Tibial artery (tissue), 4 donors: ENCODE measurements at regions not wholly inside any gene's neighbourhood (a gene's known extent, or its start where the extent isn't known, plus 50 kb on each side); places are given as distances from the start of the nearest gene placed in this dataset.

Experiments
- DNase-seq, 2 donors: peaks; one replicate each; pipeline ENCODE4 v3.0.0-alpha.2; 2019
- H3K27ac ChIP-seq, 2 donors: fragments of 200-600 bp; sonication (generic) in 1 of 2; 1 replicate in 1 of 2; 2 replicates in 1 of 2; pipeline ENCODE4 v1.5.1; 2018 to 2019; ENCODE audit warnings: mild to moderate bottlenecking in 1 of 2
- H3K27me3 ChIP-seq, 2 donors: fragments of 200-600 bp; sonication (generic) in 1 of 2; one replicate each; pipeline versions ENCODE4 v1.5.1 to v1.6.0; 2016 to 2019
- H3K36me3 ChIP-seq, 3 donors: fragments of 200-600 bp; sonication (generic) in 2 of 3; one replicate each; pipeline ENCODE4 v1.5.1; 2016 to 2019; ENCODE audit warnings: mild to moderate bottlenecking in 2 of 3
- H3K4me1 ChIP-seq, 4 donors: fragments of 200-600 bp; sonication (generic) in 2 of 4; 1 replicate in 3 of 4; 2 replicates in 1 of 4; pipeline ENCODE4 v1.5.1; 2016 to 2019
- H3K4me3 ChIP-seq, 2 donors: fragments of 200-600 bp; sonication (generic) in 1 of 2; 1 replicate in 1 of 2; 2 replicates in 1 of 2; pipeline ENCODE4 v1.5.1; 2018 to 2019; ENCODE audit warnings: mild to moderate bottlenecking in 2 of 2
- H3K9me3 ChIP-seq, 3 donors: fragments of 200-600 bp; sonication (generic) in 1 of 3; one replicate each; pipeline ENCODE4 v1.5.1; 2016 to 2019
- intact Hi-C: fragments of 100-400 bp; cut with DNase I; formaldehyde crosslinking; loops from one replicate; pipeline ENCODE4 v1.15.0; 2023; ENCODE audit warnings: low total_unique reads
- TF ChIP-seq, protein P1 (sequence below), 2 experiments: fragments of 200-600 bp in 1 of 2; fragments of 450-650 bp in 1 of 2; IDR thresholded peaks; one replicate each; pipeline ENCODE4 v1.5.1; 2017 to 2019; ENCODE audit warnings: antibody characterized with exemption in 2 of 2, mild to moderate bottlenecking in 1 of 2, moderate library complexity in 1 of 2

- no peaks in the 10 kb centered on the region for H3K4me1 ChIP-seq
- intact Hi-C loops, result no loop called here
- no peak for DNase-seq
- no peak overlapping the region for H3K27ac ChIP-seq
- H3K27me3 ChIP-seq, result no peaks in the 10 kb centered on the region
- no peaks in the 10 kb centered on the region for H3K36me3 ChIP-seq
- H3K4me3 ChIP-seq, result no peak overlapping the region
- no peaks in the 10 kb centered on the region for H3K9me3 ChIP-seq
- TF ChIP-seq, protein P1, sequence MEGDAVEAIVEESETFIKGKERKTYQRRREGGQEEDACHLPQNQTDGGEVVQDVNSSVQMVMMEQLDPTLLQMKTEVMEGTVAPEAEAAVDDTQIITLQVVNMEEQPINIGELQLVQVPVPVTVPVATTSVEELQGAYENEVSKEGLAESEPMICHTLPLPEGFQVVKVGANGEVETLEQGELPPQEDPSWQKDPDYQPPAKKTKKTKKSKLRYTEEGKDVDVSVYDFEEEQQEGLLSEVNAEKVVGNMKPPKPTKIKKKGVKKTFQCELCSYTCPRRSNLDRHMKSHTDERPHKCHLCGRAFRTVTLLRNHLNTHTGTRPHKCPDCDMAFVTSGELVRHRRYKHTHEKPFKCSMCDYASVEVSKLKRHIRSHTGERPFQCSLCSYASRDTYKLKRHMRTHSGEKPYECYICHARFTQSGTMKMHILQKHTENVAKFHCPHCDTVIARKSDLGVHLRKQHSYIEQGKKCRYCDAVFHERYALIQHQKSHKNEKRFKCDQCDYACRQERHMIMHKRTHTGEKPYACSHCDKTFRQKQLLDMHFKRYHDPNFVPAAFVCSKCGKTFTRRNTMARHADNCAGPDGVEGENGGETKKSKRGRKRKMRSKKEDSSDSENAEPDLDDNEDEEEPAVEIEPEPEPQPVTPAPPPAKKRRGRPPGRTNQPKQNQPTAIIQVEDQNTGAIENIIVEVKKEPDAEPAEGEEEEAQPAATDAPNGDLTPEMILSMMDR (IDR thresholded peaks at IDR 0.05), result no peak
Measured at GRCh38 chr16:58931436-58931835, 197.3 kb upstream of the GOT2 start.

- H3K27ac ChIP-seq, result no peak overlapping the region
- H3K4me3 ChIP-seq, result no peak overlapping the region
- TF ChIP-seq, protein P1 (IDR thresholded peaks at IDR 0.05), result no peak
- peaks cover 0 to 9% (median 0%) of the 10 kb centered on the region in 3 donors for H3K9me3 ChIP-seq
- DNase-seq, result no peak
- intact Hi-C loops, result no loop called here
- H3K27me3 ChIP-seq, result no peaks in the 10 kb centered on the region
- no peaks in the 10 kb centered on the region for H3K4me1 ChIP-seq
- H3K36me3 ChIP-seq, result no peaks in the 10 kb centered on the region
Measured at GRCh38 chr16:58923094-58923493, 189.0 kb upstream of the GOT2 start.

DNA sequence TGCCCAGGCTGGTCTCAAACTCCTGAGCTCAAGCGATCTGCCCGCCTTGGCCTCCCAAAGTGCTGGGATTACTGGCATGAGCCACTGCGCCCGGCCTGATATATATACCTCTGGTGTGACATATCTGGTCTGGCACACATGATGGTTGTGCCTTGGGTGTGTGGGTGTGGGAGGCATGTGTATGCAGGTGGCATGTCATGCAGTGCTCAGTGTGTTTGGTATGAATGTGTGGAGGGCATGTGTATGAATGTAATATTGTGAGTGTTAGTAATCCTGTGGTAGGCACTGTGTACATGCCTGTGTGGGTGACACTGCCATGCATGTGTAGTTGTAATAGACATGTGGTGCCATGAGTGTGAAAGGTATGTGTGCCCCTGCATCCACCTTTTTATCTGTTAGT, 179.3 kb upstream of the GOT2 start:
- H3K27me3 ChIP-seq, result no peaks in the 10 kb centered on the region
- intact Hi-C loops, result no loop called here
- no peaks in the 10 kb centered on the region for H3K4me1 ChIP-seq
- no peaks in the 10 kb centered on the region for H3K9me3 ChIP-seq
- no peak for DNase-seq
- TF ChIP-seq, protein P1 (IDR thresholded peaks at IDR 0.05), result no peak
- H3K36me3 ChIP-seq, result no peaks in the 10 kb centered on the region
- H3K4me3 ChIP-seq, result no peak overlapping the region
- no peak overlapping the region for H3K27ac ChIP-seq

DNA sequence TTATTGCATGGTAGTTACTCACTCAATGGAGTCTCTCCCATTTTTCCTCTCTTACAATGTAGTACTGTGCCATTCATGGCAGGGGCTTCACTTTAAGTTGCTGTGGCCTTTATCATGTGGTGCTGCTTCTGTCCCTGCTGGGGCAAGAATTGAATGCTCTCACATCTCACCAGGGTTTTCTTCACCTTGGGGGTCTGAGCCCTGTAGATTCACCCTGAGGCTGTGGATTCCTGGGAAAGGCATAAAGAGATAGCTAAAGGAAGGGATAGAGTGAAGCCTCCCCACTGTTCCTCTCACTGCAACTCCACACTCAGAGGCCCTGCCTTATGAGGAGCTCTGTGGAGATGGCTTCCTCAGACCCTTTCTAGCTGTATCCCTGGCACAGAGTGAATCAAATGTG, 178.5 kb upstream of the GOT2 start:
- Histone ChIP-seq H3K9me3 (no peaks in the 10 kb centered on the region), H3K36me3 (no peaks in the 10 kb centered on the region), H3K4me1 (no peaks in the 10 kb centered on the region), H3K27me3 (no peaks in the 10 kb centered on the region), H3K27ac (no peak overlapping the region), H3K4me3 (no peak overlapping the region)
- DNase-seq, result no peak
- intact Hi-C loops, result no loop called here
- TF ChIP-seq, protein P1 (IDR thresholded peaks at IDR 0.05), result no peak

GRCh38 chr16:58906981-58907715, 173.0 kb upstream of the GOT2 start:
- Histone ChIP-seq H3K36me3 (no peaks in the 10 kb centered on the region), H3K9me3 (no peaks in the 10 kb centered on the region), H3K27me3 (no peaks in the 10 kb centered on the region), H3K4me1 (no peaks in the 10 kb centered on the region), H3K27ac (no peak overlapping the region), H3K4me3 (no peak overlapping the region)
- DNase-seq, result no peak
- intact Hi-C loops, result no loop called here
- TF ChIP-seq, protein P1 (IDR thresholded peaks at IDR 0.05), result no peak
